GM21447 (cell line): ENCODE measurements at regions not wholly inside any gene's neighbourhood (a gene's known extent, or its start where the extent isn't known, plus 50 kb on each side); places are given as distances from the start of the nearest gene placed in this dataset.

Experiments used
- ATAC-seq: cut with Tn5 transposase; IDR thresholded peaks from one replicate; pipeline ENCODE4 v1.9.1; 2021; ENCODE audit not compliant: unreplicated experiment

DNA sequence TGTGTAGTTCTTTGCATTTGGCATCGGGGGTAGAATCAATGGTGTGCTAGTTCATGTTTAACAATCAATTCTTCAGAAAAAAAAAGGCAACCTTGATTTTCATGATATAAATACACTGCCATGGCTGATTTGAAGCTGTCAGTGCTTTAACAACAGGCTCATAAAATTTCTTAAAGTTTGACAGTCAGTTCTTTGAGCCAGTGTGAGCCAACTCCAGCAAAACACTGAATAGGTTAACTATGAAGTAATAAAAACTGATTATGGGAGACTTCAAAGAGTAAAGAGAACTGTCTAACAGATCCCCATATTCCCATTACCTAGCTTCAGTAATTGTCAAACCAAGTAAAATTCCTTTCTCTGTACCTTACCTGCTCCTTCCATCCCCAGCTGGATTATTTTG is 241.7 kb upstream of the SUCLG2 start:
- no peak for ATAC-seq

DNA sequence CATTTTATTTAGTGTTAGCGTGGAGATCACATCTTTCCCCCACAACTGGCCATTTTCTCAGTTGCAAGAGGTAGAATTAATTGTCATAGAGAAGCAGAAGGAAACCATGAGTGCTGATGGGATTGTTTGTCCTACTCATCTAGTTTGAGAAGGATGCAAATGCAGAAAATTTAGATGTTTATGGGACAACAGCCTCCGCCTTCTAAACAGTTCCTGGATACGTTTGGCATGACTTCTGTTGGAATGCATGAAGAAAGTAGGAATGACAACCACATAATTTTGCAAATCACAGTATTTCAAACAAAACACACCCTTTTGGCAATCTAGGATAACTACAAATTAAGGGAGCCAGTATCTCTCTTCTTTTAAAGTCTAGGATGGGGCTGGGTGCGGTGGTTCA is 240.1 kb upstream of the SUCLG2 start:
- ATAC-seq = no peak

DNA sequence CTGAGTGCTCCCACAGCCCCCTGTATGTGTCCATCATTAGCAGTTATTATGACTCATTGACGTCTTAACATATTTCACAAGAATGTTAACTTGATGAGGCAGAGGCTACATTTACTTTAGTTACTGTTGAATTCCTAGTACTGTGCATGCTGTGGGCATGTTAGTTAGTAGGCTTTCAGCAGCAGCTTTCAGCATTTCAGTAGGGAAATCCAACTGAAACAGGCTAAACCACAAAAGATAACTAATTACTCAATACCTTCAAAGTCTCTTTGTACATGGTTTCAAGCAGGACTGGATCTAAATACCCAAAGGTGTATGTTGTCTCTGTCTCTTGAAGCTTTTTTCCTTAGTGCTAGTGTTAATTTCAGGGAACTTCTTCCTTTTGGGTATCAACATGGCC is 229.9 kb upstream of the SUCLG2 start:
- ATAC-seq = no peak

DNA sequence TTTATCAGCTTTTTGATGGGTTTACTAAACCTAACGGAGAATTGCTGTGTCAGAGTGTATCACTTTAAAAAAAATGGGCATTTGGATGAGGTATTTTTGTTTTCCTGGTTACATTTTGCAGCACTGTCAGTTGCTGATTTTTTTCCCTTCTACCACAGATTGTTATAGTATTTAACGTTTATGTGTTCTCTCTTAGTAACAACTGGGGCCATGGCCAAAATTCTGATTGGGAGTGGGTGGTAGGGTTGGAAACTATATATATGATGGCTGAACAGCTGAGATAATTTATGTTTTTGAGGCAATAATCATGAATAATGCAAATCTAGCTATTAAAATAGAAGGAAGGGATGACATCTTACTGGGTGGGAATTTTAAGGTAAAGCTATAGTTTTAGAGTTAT is 229.4 kb upstream of the SUCLG2 start:
- no peak for ATAC-seq

DNA sequence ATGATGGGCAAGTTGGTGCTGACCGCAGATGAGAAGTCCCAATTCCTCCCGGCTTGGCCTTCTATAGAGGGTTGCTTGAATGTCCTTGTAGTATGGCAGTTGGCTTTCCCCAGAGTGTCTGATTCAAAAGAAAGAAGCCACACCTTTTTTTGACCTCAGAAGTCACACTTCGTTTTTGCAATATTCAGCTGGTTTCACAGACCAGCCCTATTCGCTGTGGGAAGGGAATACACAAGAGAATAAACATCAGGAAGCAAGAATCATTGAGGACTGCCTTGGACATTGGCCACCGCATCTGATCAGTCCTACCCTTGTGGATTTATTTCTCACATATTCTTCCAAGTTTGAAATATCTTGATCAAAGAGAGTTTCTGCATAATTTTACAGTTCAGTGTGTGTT is 228.6 kb upstream of the SUCLG2 start:
- ATAC-seq = no peak

DNA sequence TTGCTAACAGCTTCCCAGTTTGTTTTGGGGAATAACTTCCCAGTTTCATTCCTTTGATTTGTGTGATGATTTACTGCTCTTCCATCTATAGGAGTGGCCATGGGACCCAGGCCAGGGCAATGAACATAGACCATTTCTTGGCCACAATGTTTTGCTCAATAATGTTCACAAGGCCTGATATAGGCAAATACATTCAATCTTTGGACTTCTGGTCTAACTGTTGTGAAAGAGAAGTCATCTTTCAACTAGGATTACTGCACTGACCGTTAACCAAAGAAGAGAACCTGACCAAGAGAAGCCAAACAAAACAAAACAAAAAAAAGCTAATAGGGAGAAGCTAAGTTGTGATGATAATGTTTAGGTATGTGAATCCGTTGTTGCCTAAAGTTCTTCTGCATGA is 221.8 kb upstream of the SUCLG2 start:
- no peak for ATAC-seq

DNA sequence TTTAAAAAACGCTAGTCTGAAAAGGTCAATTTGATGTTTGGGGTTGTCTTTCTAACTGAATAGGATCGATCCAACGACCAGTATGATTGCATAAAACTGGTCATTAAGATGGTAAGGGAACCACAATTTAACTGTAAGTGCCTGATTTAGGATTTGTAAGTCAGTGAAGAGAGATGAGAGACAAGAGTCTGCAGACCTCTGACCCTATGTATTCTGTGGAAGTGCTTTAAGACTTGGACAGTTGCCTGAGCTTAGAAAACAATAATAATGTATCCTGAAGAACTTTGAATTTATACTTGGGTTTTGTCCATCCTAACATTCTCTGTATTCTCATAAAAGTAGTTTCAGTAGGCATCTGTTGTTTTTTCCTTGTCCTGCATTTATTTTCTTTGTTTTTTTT is 221.4 kb upstream of the SUCLG2 start:
- ATAC-seq = no peak

DNA sequence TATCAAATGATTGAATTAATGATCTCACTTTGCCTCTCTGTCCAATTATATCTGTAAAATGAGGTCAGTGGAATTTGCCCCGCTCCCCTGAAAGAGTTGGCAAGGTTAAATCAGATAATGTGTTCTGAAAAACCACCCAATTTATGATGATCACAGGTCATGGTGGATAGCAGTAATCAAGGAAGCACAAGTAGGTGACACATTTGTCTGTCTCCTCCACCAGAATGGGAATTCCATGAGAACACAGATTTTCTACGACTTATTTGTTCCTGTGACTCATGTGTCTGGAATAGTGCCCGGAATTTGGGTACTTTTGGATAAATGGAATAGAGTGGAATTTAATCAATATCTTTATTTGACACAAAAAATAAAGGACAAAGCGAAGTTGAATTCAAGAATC is 220.9 kb upstream of the SUCLG2 start:
- no peak for ATAC-seq

DNA sequence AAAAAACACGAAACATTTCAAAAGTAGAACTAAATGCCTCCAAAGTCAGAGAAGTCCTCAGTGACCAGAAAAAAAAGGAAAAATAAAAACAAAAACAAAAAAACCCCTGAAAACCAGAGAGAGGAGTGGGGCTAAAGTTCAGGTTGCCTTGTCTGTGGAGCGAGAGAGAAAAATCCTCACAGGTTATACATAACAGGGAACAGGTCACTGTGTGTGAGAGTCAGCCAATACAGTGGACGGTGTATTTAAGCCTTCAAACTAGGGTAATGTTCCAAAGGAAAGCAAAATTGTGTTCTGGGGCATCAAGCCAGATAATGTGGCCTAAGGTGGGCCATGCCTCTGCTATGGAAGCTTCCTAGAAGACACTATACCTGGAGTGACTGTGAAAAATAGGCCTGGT is 216.1 kb upstream of the SUCLG2 start:
- ATAC-seq = no peak

DNA sequence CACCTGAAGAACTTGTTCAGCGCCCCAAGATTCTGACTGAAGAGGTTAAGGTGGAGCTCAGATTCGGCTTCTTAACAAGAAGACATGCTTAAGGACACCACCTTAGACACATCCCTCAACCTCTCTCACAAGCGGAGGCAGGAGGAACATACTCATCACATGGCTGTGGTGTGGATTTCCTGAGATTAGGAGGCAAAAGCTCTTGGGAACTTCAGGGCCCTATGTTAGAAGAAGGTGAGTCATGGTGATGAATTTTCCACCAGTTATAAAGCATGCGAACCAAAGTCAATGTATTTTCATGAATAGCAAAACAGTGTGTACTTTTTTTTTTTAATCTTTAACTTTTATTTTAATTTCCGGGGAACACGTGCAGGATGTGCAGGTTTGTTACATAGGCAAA is 212.2 kb upstream of the SUCLG2 start:
- no peak for ATAC-seq

DNA sequence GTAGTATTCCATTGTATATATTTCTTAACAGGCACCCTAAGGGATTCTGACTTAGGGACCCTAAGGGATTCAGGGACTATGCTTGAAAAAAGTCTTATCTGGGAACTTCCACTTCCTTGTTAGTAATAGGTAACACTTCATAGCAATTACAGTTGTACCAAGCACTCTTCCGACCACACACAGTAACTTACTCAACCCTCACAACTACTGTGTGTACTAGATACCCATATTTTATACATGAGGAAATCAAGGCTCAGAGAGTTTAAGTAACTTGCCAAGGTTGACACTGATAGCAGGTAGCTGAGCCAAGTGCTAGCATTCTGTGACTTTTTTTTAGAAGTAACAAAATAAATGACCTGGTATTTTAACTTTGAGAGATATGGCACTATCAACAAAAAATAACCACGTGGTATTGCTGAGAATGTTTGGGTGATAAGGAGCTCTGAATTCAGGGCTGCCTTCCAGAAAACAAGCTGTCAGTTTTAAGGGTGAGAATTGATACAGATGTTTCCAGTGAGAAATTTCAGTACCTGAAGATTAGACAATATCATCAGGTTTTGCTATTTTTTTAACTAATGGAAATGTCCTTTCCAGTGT is 210.3 kb upstream of the SUCLG2 start:
- ATAC-seq = no peak

DNA sequence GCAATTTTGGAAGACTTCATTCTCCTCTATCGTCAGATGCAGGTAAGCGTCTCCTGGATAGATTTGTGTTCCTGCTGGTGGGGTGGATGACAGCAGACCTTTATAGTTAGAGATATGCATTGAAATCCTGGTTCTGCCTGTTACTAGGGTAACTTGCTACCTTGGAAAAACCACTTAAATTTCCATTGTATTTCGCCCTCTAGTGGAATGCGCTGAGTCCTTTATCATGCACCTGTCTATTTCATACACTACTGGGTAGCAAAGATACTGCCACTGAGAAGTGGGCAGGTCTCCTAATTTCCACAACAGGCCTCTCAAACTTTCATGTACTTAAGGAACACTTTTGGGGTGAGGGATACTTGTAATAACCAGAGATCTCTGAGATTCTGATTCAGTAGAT is 209.5 kb upstream of the SUCLG2 start:
- no peak for ATAC-seq

DNA sequence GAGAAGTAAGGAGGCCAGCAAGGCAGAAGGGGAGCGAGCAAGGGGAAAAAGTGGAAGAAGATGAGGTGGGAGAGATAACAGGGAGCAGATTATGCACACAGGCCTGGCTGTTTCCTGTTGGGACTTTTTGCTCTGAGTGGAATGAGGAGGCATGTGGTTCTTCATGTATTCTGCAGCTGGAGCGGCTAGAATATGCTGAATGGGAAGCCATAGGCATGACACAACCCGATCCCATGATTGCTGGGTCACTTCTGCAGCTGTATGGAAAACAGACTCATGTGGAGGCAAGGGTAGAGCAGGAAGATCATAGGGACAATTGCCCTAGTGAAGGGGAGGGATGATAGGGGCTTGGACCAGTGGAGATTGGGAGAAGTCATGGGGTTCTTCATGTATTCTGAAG is 206.0 kb upstream of the SUCLG2 start:
- ATAC-seq = no peak

DNA sequence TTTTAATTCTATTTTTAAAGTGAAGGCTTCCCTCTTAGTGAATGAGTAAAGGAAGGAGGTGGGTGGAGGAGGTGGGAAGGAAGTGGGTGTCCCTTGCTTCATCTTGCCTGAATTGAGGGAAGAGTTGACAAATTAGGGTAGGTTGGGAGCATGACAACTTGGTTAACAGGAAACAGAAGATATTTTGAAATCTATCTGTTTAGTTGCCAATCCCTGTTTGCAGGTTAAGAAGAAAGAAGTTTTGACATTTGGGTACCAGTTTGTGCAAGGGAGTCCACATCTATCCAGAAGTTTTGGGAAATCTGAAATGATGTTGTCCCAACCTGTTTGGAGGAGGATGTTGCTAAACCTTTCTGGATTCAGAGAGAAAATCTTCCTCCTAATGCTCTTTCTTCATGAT is 204.1 kb upstream of the SUCLG2 start:
- no peak for ATAC-seq

DNA sequence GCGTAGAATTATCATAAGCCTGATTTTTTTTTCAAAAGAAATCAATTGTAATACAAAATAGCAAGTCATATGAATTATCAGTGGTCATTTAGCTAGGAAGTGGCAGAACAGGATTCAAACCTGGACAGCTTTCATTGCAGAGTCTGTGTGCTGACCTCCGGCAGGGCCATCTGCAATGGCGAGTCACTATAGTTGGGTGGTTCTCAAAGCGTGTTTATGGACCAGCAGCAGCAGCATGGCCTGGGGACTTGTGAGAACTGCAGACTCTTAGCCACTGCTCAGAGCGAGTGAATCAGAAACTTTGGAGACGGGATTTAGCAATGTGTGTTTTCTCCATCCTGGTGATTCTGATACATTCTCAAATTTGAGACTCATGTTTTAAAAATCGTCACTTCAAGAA is 202.3 kb upstream of the SUCLG2 start:
- no peak for ATAC-seq

DNA sequence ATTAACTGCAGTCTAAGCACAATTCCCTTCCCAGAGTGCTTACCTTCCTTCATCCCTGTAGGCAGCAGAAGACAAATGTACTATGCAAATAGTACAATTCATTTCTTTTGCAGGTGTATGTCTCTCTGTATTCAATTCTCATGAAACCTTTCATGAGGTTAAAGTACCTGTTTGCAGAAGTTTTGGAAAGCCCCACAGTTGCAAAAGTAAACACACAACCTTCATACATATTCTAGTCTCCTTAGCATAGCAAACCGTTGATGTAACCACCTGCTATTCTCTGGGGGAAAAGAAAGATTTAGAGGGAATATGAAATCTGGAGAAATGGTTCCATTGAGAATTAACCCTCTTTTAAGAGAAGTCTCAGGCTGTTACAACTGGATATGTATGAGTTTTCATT is 200.3 kb upstream of the SUCLG2 start:
- no peak for ATAC-seq

DNA sequence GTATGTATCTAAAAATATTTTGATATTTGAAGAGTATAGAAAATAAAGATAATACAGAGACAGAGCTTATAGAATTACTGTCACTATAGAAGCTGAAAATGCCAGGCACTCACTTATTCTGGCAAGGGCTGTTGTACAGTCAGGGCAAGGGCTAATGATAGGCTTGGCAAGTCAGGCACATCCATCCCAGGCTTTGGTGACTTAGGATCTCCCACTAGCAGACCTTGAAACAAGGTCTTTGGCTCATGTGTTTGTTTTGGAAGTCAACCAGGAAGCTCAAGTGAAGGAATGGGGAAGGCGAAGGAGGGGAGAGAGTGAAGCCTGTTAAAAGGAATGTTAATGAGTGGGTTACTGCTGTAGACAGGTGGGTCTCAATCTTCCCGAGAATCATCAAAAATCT is 199.1 kb upstream of the SUCLG2 start:
- ATAC-seq = no peak

DNA sequence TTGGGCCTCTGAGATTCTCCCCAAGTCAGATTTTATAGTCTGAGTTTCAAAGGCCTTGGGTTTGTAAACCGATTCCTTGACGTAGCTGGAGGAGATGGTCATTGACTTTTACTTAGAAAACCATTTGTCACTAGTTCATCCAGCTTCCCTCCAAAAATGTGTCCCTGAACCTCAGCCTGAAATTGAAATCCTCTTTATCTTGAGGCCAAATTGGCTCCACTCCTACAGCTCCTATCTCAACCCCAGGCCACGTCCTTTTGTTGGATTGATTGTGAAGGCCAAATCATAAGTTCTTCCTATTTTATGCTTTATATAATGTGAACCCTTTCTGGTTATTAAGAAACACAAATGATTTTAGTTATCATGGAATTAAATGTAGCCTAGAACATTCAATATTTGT is 193.9 kb upstream of the SUCLG2 start:
- ATAC-seq = no peak

DNA sequence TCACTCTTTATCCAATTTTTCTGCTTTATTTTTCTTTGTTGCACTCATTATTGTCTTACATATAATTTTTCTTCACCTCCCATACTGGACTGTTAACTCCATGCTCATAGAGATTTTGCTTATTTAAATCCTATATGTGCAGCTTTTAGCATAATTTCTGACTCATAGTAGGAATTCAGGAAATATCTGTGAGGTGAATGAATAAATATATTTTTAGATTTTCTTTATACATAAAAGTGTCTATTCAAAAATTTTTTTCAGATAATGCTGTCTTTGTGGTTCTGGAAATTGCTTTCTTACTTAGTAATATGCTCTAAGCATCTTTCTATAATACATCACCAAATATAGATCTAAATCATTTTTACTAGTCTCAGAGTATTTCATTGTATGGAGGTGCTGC is 191.8 kb upstream of the SUCLG2 start:
- no peak for ATAC-seq

DNA sequence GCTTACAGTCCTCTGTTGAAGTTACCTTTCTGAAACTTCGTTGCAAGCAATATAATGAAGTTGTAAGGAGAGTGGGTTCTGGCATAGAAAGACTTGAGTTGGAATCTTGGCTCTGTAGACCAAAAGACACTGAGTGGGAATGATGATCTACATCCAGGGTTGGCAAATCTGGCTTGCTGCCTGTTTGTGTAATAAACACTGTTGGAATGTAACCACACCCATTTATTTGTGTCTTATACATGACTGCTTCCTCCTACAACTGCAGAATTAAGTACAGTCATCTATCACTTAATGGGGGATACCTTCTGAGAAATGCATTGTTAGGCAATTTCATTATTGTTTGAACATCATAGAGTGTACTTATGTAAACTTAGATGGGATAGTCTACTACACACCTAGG is 178.4 kb upstream of the SUCLG2 start:
- no peak for ATAC-seq

DNA sequence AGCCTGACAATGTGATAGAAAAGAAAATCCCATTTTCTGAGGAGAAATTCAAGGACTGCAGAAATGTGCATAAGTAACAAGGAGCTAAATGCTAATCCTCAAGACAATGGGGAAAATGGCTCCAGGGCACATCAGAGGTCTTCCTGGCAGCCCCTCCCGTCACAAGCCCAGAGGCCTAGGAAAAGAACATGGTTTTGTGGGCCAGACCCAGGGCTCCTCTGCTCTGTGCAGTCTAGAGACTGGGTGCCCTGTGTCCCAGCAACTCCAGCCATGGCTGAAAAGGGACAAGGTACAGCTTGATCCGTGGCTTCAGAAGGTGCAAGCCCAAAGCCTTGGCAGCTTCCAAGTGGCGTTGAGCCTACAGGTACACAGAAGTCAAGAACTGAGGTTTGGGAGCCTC is 176.8 kb upstream of the SUCLG2 start:
- ATAC-seq = no peak

DNA sequence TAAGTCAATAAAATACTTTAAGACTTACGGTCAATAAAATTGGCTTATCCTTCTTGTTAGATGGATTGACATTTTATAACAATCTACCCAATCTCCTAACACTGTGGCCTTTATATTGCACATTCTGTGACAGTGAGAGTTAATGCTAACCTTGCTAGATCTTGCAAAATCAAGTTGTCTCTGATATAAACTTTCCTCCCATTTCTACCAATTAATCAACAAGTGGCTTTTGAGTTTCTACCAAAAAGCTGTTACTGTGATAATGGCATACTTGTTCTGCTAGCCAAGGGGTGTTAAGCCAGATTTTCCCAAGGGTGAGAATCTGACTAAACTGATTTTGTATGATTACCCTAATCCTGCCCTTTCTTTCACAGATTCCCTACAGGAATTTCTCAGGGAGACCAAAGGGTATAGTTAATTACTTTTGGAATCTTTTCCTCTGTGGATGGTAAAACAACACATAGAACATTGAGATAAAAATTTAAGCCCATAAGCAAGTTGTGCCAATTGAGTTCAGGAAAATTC is 174.1 kb upstream of the SUCLG2 start:
- no peak for ATAC-seq

DNA sequence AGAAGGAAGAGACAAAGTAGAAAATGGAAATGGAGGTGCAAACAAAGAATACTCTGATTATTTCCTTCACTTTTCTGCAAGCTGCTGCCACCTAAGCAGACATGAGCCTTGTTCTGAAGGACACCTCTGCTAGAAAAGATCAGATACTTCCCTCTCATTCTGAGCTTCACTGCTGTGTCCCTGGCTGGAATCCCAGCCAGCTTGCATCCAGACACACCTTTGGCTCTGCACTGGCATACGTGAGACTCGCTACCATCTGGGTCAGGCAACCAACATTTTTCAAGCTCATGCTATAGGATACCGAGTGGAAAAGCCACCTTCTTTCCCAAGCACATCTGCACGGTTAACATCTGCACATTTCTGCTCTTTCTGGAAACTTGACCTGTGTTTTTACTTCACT is 166.7 kb upstream of the SUCLG2 start:
- no peak for ATAC-seq

DNA sequence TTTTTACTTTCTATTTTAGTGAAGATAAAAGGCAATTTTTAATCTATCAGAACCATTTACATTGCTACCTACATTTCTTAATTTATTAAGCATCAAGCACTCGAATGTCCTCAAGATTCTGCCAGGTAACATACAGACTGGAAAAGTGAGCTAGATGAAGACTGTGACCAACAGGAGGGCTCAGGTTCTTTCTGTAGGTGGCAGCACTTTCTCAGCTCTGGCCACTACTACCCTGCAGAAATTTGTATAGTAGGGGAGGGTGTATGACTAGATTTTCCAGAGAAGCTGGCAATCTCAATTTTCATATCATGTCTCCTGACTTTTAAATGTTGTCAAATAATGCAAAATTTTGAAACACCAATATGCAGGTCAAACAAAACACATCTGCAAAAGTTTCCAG is 165.0 kb upstream of the SUCLG2 start:
- ATAC-seq = no peak
